Liver (tissue), 8 donors: ENCODE measurements at regions not wholly inside any gene's neighbourhood (a gene's known extent, or its start where the extent isn't known, plus 50 kb on each side); places are given as distances from the start of the nearest gene placed in this dataset.
A peak's percentile ranks its signal among the peaks of the same experiment; 100 is the strongest.

Experiments used
- DNase-seq: peaks from one replicate; pipeline ENCODE4 v3.0.0-alpha.2; 2017; ENCODE audit warnings: low spot score
- H3K27ac ChIP-seq, 2 donors: one replicate each; pipeline ENCODE4 v1.7.0; 2013; ENCODE audit warnings: inconsistent platforms in 2 of 2, low read length in 2 of 2, control low read depth in 1 of 2, low read depth in 1 of 2, mild to moderate bottlenecking in 1 of 2
- H3K27me3 ChIP-seq, 4 donors: one replicate each; pipeline versions ENCODE4 v1.6.1 to v1.7.0; 2013; ENCODE audit warnings: low read length in 3 of 4, inconsistent platforms in 1 of 4, mild to moderate bottlenecking in 1 of 4, moderate library complexity in 1 of 4; ENCODE audit not compliant: control insufficient read depth in 4 of 4, insufficient read depth in 4 of 4
- H3K36me3 ChIP-seq, 4 donors: one replicate each; pipeline versions ENCODE4 v1.6.1 to v1.7.0; 2013; ENCODE audit warnings: low read length in 3 of 4, mild to moderate bottlenecking in 3 of 4, low read depth in 1 of 4, moderate library complexity in 1 of 4; ENCODE audit not compliant: control insufficient read depth in 4 of 4, insufficient read depth in 3 of 4
- H3K4me1 ChIP-seq, 4 donors: one replicate each; pipeline versions ENCODE4 v1.6.1 to v1.7.0; 2013; ENCODE audit warnings: low read length in 3 of 4, mild to moderate bottlenecking in 3 of 4, moderate library complexity in 1 of 4; ENCODE audit not compliant: control insufficient read depth in 4 of 4, insufficient read depth in 4 of 4
- H3K4me3 ChIP-seq, 3 donors: one replicate each; pipeline versions ENCODE4 v1.6.1 to v1.7.0; 2013; ENCODE audit warnings: low read length in 3 of 3, control low read depth in 1 of 3, low read depth in 1 of 3, mild to moderate bottlenecking in 1 of 3
- H3K9ac ChIP-seq, 2 donors: one replicate each; pipeline ENCODE4 v1.7.0; 2013; ENCODE audit warnings: low read length in 2 of 2, mild to moderate bottlenecking in 2 of 2, moderate library complexity in 2 of 2, control low read depth in 1 of 2, low read depth in 1 of 2
- H3K9me3 ChIP-seq, 4 donors: one replicate each; pipeline versions ENCODE4 v1.6.1 to v1.7.0; 2013; ENCODE audit warnings: low read length in 3 of 4; ENCODE audit not compliant: control insufficient read depth in 4 of 4
- EGR1 ChIP-seq, 2 donors: IDR thresholded peaks; 2 replicates each; pipeline ENCODE4 v1.6.1; 2016 to 2018; ENCODE audit warnings: antibody characterized with exemption in 2 of 2, low read depth in 2 of 2
- FOXA1 ChIP-seq: IDR thresholded peaks from 2 replicates; pipeline ENCODE4 v1.6.1; 2016; ENCODE audit warnings: antibody characterized with exemption
- FOXA2 ChIP-seq: IDR thresholded peaks from 2 replicates; pipeline ENCODE4 v1.6.1; 2016; ENCODE audit warnings: antibody characterized with exemption
- HNF4A ChIP-seq, 2 donors: conservative IDR thresholded peaks; 2 replicates each; pipeline ENCODE4 v1.6.1; 2016; ENCODE audit warnings: antibody characterized with exemption in 2 of 2, mild to moderate bottlenecking in 2 of 2
- NR2F2 ChIP-seq: IDR thresholded peaks from 2 replicates; pipeline ENCODE4 v1.6.1; 2016; ENCODE audit warnings: antibody characterized with exemption
- RAD21 ChIP-seq, 2 donors: IDR thresholded peaks; 2 replicates each; pipeline ENCODE4 v1.6.1; 2016; ENCODE audit warnings: antibody characterized with exemption in 2 of 2, mild to moderate bottlenecking in 2 of 2
- RXRA ChIP-seq, 2 donors: IDR thresholded peaks; 2 replicates each; pipeline ENCODE4 v1.6.1; 2017 to 2018; ENCODE audit warnings: antibody characterized with exemption in 2 of 2, mild to moderate bottlenecking in 1 of 2
- SP1 ChIP-seq: IDR thresholded peaks from 2 replicates; pipeline ENCODE4 v1.6.1; 2018; ENCODE audit warnings: antibody characterized with exemption, mild to moderate bottlenecking
- TAF1 ChIP-seq: conservative IDR thresholded peaks from 2 replicates; pipeline ENCODE4 v1.6.1; 2016; ENCODE audit warnings: antibody characterized with exemption, mild to moderate bottlenecking
- WGBS: extraction: QIAGEN DNeasy Blood & Tissue Kit; methylation state at CpG from one replicate; pipeline ENCODE4 v1.1.7; 2013; 5-methylcytosine and 5-hydroxymethylcytosine counted together
- TF ChIP-seq, protein P1 (sequence below): fragments of 150-350 bp; IDR thresholded peaks from 2 replicates; pipeline ENCODE4 v1.5.1; 2017; ENCODE audit warnings: improper control_type of control experiment, low read depth, low read length; ENCODE audit not compliant: missing input control
- donor health status: healthy.
- donor health status: healthy.
- donor health status: healthy.
- donor health status: healthy.
- donor health status: healthy.

DNA sequence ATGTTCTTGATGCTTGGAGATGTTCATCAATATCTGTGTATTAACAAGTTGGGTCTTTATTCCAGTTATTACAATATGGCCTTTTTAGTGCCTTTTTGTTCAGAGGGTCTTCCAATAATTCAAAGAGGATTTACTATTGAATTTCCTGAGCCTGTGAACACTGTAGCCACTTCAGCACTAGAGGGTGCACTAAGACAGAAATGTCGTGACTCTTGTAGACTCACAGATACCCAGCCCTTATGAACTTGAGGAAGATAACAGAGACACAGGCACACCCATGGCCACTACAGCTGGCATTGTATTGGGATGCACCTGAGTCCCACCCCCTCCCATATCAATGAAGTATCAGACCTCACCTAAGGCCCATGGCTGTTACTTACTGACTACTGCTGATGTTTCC, 54.4 kb upstream of the ACTRT1 start:
- DNase-seq = no peak
- 7% methylated on average over 1 of the region's 1 CpG for WGBS
- no peaks in the 10 kb centered on the region for H3K36me3 ChIP-seq
- H3K4me1 ChIP-seq = no peaks in the 10 kb centered on the region
- H3K4me3 ChIP-seq = no peak overlapping the region
- H3K9ac ChIP-seq = no peak overlapping the region
- TF ChIP-seq RAD21 (IDR thresholded peaks at IDR 0.05) (peak; percentile 42 to 73), TAF1 (no peak)
- TF ChIP-seq, protein P1, sequence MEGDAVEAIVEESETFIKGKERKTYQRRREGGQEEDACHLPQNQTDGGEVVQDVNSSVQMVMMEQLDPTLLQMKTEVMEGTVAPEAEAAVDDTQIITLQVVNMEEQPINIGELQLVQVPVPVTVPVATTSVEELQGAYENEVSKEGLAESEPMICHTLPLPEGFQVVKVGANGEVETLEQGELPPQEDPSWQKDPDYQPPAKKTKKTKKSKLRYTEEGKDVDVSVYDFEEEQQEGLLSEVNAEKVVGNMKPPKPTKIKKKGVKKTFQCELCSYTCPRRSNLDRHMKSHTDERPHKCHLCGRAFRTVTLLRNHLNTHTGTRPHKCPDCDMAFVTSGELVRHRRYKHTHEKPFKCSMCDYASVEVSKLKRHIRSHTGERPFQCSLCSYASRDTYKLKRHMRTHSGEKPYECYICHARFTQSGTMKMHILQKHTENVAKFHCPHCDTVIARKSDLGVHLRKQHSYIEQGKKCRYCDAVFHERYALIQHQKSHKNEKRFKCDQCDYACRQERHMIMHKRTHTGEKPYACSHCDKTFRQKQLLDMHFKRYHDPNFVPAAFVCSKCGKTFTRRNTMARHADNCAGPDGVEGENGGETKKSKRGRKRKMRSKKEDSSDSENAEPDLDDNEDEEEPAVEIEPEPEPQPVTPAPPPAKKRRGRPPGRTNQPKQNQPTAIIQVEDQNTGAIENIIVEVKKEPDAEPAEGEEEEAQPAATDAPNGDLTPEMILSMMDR = peak; percentile 28
- peaks cover 0 to 2% (median 0%) of the 10 kb centered on the region in 4 donors for H3K27me3 ChIP-seq
- H3K27ac ChIP-seq = no peak overlapping the region
- H3K9me3 ChIP-seq = no peaks in the 10 kb centered on the region

DNA sequence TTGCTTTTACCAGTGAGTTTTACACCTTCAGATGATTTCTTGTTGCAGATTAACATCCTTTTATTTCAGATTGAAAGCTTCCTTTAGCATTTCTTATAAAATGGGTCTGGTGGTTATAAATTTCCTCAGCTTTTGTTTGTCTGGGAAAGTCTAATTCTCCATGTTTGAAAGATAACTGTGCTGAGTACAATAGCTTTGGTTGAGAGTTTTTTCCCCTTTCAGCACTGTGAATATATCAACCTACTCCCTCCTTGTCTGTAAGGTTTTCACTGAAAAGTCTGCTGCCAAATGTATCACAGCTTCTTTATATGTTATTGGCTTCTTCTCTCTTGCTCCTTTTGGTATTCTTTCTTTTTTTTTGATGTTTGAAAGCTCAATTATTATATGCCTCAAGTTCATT, 53.5 kb upstream of the ACTRT1 start:
- Histone ChIP-seq H3K4me1 (no peaks in the 10 kb centered on the region), H3K27me3 (no peaks in the 10 kb centered on the region), H3K9me3 (no peaks in the 10 kb centered on the region), H3K9ac (no peak overlapping the region), H3K27ac (no peak overlapping the region), H3K4me3 (no peak overlapping the region), H3K36me3 (no peaks in the 10 kb centered on the region)
- DNase-seq = no peak
- TF ChIP-seq, protein P1 = no peak
- TF ChIP-seq FOXA1 (no peak), RAD21 (IDR thresholded peaks at IDR 0.05) (no peak), FOXA2 (no peak), SP1 (no peak), HNF4A (conservative IDR thresholded peaks at IDR 0.05) (no peak), RXRA (IDR thresholded peaks at IDR 0.05) (no peak), TAF1 (no peak), NR2F2 (no peak), EGR1 (IDR thresholded peaks at IDR 0.05; ENCODE audit: low read depth in 2 of 2) (no peak)
